MM.1S (cell line): ENCODE measurements at regions not wholly inside any gene's neighbourhood (a gene's known extent, or its start where the extent isn't known, plus 50 kb on each side); places are given as distances from the start of the nearest gene placed in this dataset.
A peak's percentile ranks its signal among the peaks of the same experiment; 100 is the strongest.

Experiments
- DNase-seq: peaks from one replicate; pipeline ENCODE4 v3.0.0-alpha.2; 2015
- H2AFZ ChIP-seq: fragments of 300-600 bp; sonication (generic); 2 replicates; pipeline ENCODE4 v1.6.0; 2016; ENCODE audit warnings: antibody characterized with exemption, low read length
- H3F3A ChIP-seq: fragments of 300-600 bp; sonication (generic); 2 replicates; pipeline ENCODE4 v1.6.1; 2016; ENCODE audit warnings: mild to moderate bottlenecking, antibody characterized with exemption, low read length, moderate library complexity, mixed read lengths; ENCODE audit not compliant: insufficient read depth
- H3K27ac ChIP-seq: fragments of 300-600 bp; sonication (generic); 2 replicates; pipeline ENCODE4 v1.5.1; 2016; ENCODE audit warnings: mild to moderate bottlenecking, low read length
- H3K27me3 ChIP-seq: fragments of 300-600 bp; sonication (generic); replicated peaks from 2 replicates; pipeline ENCODE4 v1.6.0; 2016; ENCODE audit warnings: low read length; ENCODE audit not compliant: insufficient read depth
- H3K36me3 ChIP-seq: fragments of 300-600 bp; sonication (generic); replicated peaks from 2 replicates; pipeline ENCODE4 v1.6.1; 2016; ENCODE audit warnings: mild to moderate bottlenecking, low read length, mixed read lengths; ENCODE audit not compliant: insufficient read depth
- H3K4me1 ChIP-seq: fragments of 300-600 bp; sonication (generic); 2 replicates; pipeline ENCODE4 v1.6.1; 2016; ENCODE audit warnings: low read length, mixed read lengths
- H3K4me2 ChIP-seq: fragments of 300-600 bp; sonication (generic); 2 replicates; pipeline ENCODE4 v1.6.0; 2016; ENCODE audit warnings: low read depth, low read length
- H3K4me3 ChIP-seq: fragments of 300-600 bp; sonication (generic); 2 replicates; pipeline ENCODE4 v1.5.1; 2016; ENCODE audit warnings: low read length, mixed read lengths
- H3K79me2 ChIP-seq: fragments of 300-600 bp; sonication (generic); 2 replicates; pipeline ENCODE4 v1.6.1; 2016; ENCODE audit warnings: mixed run types, low read length, mixed read lengths
- H3K9ac ChIP-seq: fragments of 300-600 bp; sonication (generic); 2 replicates; pipeline ENCODE4 v1.6.1; 2016; ENCODE audit warnings: low read length, mixed read lengths
- H3K9me2 ChIP-seq: fragments of 300-600 bp; sonication (generic); replicated peaks from 2 replicates; pipeline ENCODE4 v1.6.1; 2016; ENCODE audit warnings: mild to moderate bottlenecking, low read length, mixed read lengths; ENCODE audit not compliant: insufficient read depth
- H3K9me3 ChIP-seq: fragments of 300-600 bp; sonication (generic); replicated peaks from 2 replicates; pipeline ENCODE4 v1.6.1; 2016; ENCODE audit warnings: mild to moderate bottlenecking, low read length, mixed read lengths; ENCODE audit not compliant: insufficient read depth
- H4K20me1 ChIP-seq: fragments of 300-600 bp; sonication (generic); 2 replicates; pipeline ENCODE4 v1.6.1; 2016; ENCODE audit warnings: mild to moderate bottlenecking, low read length, moderate library complexity, mixed read lengths; ENCODE audit not compliant: insufficient read depth
- EZH2 ChIP-seq: fragments of 300-600 bp; sonication (generic); optimal IDR thresholded peaks from 2 replicates; pipeline ENCODE3; 2017; ENCODE audit warnings: low read depth, mild to moderate bottlenecking, antibody characterized with exemption, low read length, mixed read lengths
- EZH2phosphoT487 ChIP-seq: fragments of 300-600 bp; sonication (generic); IDR thresholded peaks from 2 replicates; pipeline ENCODE4 v1.6.1; 2018; ENCODE audit warnings: antibody characterized with exemption, low read length
- TF ChIP-seq, protein P1 (sequence below): fragments of 300-600 bp; sonication (generic); IDR thresholded peaks from 2 replicates; pipeline ENCODE4 v1.5.1; 2016; ENCODE audit warnings: antibody characterized with exemption, low read length, mixed read lengths

DNA sequence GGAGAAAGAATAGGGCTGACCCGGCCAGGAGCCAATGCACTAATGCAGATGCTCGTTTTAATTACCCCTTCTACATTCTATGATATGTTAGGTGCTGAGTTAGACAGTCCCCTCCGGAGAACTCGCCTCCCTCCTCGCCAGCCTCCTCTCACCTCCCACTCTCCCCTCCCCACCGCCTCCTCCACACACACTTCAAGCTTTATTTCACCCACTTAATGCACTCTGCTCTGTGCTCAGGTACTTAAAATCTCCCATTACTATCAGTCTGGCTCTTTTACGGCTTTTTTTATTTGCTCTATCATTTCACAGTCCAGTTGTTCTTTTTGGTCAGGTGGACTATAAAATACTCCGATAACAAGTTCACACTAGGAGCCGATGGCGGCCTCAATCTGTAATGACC lies 231.6 kb downstream of the TEX36 start:
- no peaks in the 10 kb centered on the region for H4K20me1 ChIP-seq
- no peak overlapping the region for H3K4me2 ChIP-seq
- no peaks in the 10 kb centered on the region for H3K9me3 ChIP-seq
- no peak overlapping the region for H3K9ac ChIP-seq
- no peak for DNase-seq
- peaks cover 14% of the 10 kb centered on the region; the same call in 1 of the 2 replicates for H3K27me3 ChIP-seq
- no peaks in the 10 kb centered on the region for H3K79me2 ChIP-seq
- H3K36me3 ChIP-seq, result no peaks in the 10 kb centered on the region
- no peak overlapping the region for H2AFZ ChIP-seq
- no peaks in the 10 kb centered on the region for H3K9me2 ChIP-seq
- TF ChIP-seq EZH2, result no peak
- TF ChIP-seq, protein P1, sequence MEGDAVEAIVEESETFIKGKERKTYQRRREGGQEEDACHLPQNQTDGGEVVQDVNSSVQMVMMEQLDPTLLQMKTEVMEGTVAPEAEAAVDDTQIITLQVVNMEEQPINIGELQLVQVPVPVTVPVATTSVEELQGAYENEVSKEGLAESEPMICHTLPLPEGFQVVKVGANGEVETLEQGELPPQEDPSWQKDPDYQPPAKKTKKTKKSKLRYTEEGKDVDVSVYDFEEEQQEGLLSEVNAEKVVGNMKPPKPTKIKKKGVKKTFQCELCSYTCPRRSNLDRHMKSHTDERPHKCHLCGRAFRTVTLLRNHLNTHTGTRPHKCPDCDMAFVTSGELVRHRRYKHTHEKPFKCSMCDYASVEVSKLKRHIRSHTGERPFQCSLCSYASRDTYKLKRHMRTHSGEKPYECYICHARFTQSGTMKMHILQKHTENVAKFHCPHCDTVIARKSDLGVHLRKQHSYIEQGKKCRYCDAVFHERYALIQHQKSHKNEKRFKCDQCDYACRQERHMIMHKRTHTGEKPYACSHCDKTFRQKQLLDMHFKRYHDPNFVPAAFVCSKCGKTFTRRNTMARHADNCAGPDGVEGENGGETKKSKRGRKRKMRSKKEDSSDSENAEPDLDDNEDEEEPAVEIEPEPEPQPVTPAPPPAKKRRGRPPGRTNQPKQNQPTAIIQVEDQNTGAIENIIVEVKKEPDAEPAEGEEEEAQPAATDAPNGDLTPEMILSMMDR, result no peak
- TF ChIP-seq EZH2phosphoT487, result no peak
- no peak overlapping the region for H3K4me3 ChIP-seq
- H3K4me1 ChIP-seq, result no peaks in the 10 kb centered on the region
- no peak overlapping the region for H3K27ac ChIP-seq
- H3F3A ChIP-seq, result no peaks in the 10 kb centered on the region

DNA sequence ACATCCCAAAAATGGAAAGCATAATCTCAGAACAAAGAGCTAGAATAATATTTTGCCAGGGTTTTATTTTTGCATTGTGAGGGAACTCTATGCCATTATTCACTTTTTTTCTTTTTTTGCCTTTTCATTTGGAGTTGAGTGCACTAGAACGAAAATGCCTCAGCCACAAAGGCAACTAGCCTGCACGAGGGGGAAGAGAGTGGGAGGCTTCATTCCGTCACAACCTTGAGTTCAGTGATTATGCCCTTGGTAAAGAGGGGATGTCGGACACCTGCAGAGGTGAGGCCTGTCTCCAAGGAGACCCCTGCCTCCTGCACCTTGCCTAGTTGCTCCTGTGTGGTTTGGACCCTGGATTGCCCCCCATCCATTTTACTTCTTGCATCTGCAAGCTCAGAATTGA lies 232.7 kb downstream of the TEX36 start:
- Histone ChIP-seq H3K9me2 (no peaks in the 10 kb centered on the region), H3K4me1 (no peaks in the 10 kb centered on the region), H3K79me2 (no peaks in the 10 kb centered on the region), H3K27ac (no peak overlapping the region), H3K4me2 (no peak overlapping the region), H3K4me3 (no peak overlapping the region), H3K9ac (no peak overlapping the region), H4K20me1 (no peaks in the 10 kb centered on the region), H3F3A (no peaks in the 10 kb centered on the region), H3K27me3 (peaks cover 14% of the 10 kb centered on the region; the same call in 1 of the 2 replicates), H2AFZ (no peak overlapping the region), H3K9me3 (no peaks in the 10 kb centered on the region), H3K36me3 (no peaks in the 10 kb centered on the region)
- TF ChIP-seq EZH2phosphoT487 (no peak), EZH2 (no peak)
- TF ChIP-seq, protein P1, result no peak
- DNase-seq, result no peak

DNA sequence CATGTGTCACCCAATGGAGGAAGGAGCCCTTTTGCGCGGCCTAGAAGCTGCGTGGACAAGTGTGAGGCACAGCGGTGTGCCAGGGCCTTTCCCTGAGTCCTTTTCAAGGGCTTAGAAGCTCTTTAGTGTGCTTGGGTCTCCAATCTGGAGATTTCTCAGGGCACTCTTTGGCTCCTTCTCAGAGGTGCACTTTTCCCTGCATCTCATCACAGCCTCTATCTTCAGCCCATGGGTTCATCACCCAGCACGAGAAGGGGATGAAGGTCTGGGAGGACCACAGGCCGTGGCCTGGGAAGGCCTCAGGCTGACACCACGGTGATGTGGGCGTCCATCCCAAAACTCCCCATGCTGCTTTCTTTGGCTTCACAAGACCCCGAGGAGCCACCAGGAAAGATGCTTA lies 233.4 kb downstream of the TEX36 start:
- H3K9me2 ChIP-seq, result no peaks in the 10 kb centered on the region
- H4K20me1 ChIP-seq, result no peaks in the 10 kb centered on the region
- H2AFZ ChIP-seq, result no peak overlapping the region
- H3K9ac ChIP-seq, result no peak overlapping the region
- H3K27ac ChIP-seq, result no peak overlapping the region
- TF ChIP-seq EZH2phosphoT487, result no peak
- TF ChIP-seq, protein P1, result no peak
- TF ChIP-seq EZH2, result no peak
- H3K4me3 ChIP-seq, result no peak overlapping the region
- H3K4me1 ChIP-seq, result no peaks in the 10 kb centered on the region
- no peaks in the 10 kb centered on the region for H3K9me3 ChIP-seq
- H3K27me3 ChIP-seq, result peaks cover 14% of the 10 kb centered on the region; the same call in 1 of the 2 replicates
- no peak overlapping the region for H3K4me2 ChIP-seq
- no peak for DNase-seq
- no peaks in the 10 kb centered on the region for H3F3A ChIP-seq
- no peaks in the 10 kb centered on the region for H3K79me2 ChIP-seq
- H3K36me3 ChIP-seq, result no peaks in the 10 kb centered on the region

DNA sequence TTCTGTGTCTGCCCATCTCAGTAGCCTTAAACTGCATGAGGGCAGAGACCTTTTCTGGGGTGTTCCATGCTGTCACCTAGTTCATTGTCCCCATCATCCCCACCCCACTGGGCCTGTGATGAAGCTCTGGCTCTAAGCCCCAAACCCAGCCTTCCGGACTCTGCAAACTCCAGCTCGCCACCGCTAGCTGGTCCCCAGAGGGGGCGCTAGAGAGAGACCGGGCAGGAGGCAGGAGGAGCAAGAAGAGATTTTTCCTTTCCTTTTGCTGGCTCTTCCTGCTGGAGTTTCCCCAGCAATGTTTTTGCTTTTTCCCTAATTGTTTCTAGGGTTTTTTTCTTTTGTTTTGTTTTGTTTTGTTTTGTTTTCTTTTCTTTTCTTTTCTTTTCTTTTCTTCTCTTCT lies 234.4 kb downstream of the TEX36 start:
- H3K4me1 ChIP-seq, result no peaks in the 10 kb centered on the region
- no peaks in the 10 kb centered on the region for H3K79me2 ChIP-seq
- TF ChIP-seq, protein P1, result peak; percentile 43
- no peak for TF ChIP-seq EZH2
- H3K9ac ChIP-seq, result no peak overlapping the region
- no peaks in the 10 kb centered on the region for H3K9me3 ChIP-seq
- H3K36me3 ChIP-seq, result no peaks in the 10 kb centered on the region
- H2AFZ ChIP-seq, result no peak overlapping the region
- no peaks in the 10 kb centered on the region for H3F3A ChIP-seq
- no peak overlapping the region for H3K27ac ChIP-seq
- H3K9me2 ChIP-seq, result no peaks in the 10 kb centered on the region
- no peak overlapping the region for H3K4me2 ChIP-seq
- no peak for DNase-seq
- no peaks in the 10 kb centered on the region for H4K20me1 ChIP-seq
- H3K27me3 ChIP-seq, result peaks cover 14% of the 10 kb centered on the region; the same call in 1 of the 2 replicates
- no peak overlapping the region for H3K4me3 ChIP-seq
